Vagina (tissue), 2 donors: ENCODE measurements at regions not wholly inside any gene's neighbourhood (a gene's known extent, or its start where the extent isn't known, plus 50 kb on each side); places are given as distances from the start of the nearest gene placed in this dataset.

Source experiments
- CTCF ChIP-seq, 3 experiments: fragments of 450-650 bp in 2 of 3; fragments of 200-600 bp in 1 of 3; sonication (generic) in 1 of 3; IDR thresholded peaks; one replicate each; pipeline ENCODE4 v1.5.1; 2017 to 2019; ENCODE audit warnings: antibody characterized with exemption in 3 of 3, mild to moderate bottlenecking in 2 of 3, moderate library complexity in 2 of 3
- POLR2A ChIP-seq, 2 donors: fragments of 450-650 bp; IDR thresholded peaks; one replicate each; pipeline ENCODE4 v1.6.1; 2017; ENCODE audit warnings: antibody characterized with exemption in 2 of 2, mild to moderate bottlenecking in 2 of 2, moderate library complexity in 2 of 2
- POLR2AphosphoS5 ChIP-seq, 2 donors: sonication (generic); formaldehyde crosslinking; IDR thresholded peaks; one replicate each; pipeline ENCODE4 v1.9.0; 2017; ENCODE audit warnings: antibody characterized with exemption in 2 of 2, mild to moderate bottlenecking in 2 of 2, low read depth in 1 of 2; ENCODE audit not compliant: insufficient read depth in 1 of 2

GRCh38 chr4:141290771-141291170 lies 70.1 kb downstream of the ZNF330 start:
- TF ChIP-seq CTCF (IDR thresholded peaks at IDR 0.05) (no peak), POLR2A (IDR thresholded peaks at IDR 0.05) (no peak), POLR2AphosphoS5 (IDR thresholded peaks at IDR 0.05; ENCODE audit: insufficient read depth in 1 of 2, low read depth in 1 of 2) (no peak)
